NCI-H187 (cell line): ENCODE measurements at regions not wholly inside any gene's neighbourhood (a gene's known extent, or its start where the extent isn't known, plus 50 kb on each side); places are given as distances from the start of the nearest gene placed in this dataset.

Experiments used
- DNase-seq, 2 experiments: peaks; one replicate each; lab custom pipeline; 2025; lab: John Stamatoyannopoulos, UW

DNA sequence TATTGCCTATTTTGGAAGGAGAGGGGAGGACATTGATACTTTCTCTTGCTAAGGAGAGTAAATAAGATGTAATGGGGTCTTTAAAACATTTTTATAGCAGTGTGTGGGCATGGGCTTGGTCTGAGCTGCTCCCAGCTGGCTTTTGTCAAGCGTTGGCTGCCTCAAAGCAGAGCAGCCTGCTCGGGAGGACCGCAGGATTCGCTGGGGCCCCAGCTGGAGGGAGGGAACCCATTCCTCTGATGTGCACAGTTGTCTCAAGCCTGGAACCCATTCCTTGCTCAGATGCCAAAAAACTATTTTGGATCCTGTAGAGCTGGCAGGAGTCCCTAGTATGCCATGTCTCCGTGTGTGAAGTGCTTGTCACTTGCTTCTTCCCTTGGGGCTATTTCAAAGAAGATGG lies 59.4 kb upstream of the RMDN2 start:
- no peak for DNase-seq

DNA sequence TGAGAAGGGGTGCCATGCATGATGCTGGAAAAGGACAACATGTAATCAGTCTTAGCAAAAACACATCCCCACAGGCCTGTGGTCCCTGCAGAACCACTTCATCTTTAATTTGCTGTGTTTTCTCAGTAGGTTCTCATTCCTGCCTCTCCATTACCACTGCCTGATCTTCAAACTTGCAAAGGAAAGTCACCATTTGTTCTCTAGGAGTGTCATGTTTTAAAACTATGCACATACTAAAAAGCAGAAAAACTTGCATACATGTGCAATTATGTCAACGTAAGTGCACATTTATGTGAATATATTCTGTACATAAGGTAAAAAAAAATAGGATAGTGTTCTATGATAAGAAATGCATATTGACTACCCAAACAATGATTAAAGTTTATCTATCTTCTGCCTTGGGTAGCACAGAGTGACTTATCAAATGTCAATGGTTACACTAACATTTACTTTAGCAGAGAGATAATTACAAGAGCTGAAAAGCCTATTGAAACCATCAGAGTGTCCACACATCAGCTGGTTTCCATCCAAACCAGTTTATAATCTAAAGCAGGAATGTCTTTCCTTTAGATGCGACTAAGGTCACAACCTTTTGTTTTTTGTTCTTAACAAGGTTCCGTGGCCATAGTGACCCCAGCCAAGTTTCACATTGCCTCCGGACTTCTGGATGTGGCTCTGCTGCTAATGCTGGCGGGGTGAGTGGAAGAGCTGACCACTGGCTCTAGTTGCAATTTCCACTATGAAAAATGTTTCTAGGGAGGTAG lies 58.7 kb upstream of the RMDN2 start:
- DNase-seq = no peak

DNA sequence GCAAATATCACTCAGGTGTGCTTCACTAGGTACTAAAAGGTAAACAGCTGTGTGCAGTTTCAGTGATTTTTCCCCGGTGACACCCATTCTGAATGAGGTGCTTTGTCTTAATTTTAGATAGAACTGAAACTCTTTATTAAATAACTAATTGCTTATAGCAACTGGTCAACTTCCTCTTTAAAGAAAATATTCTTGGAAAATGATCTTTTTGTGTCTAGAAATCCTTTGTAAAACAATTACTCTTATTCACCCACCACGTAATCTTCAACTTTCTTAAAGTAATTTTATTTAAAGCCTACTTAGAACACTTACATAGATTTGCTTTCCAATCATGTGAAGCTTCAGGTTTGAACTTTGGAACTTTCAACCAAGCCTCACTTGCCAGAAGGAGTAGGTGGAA lies 57.9 kb upstream of the RMDN2 start:
- DNase-seq = no peak

DNA sequence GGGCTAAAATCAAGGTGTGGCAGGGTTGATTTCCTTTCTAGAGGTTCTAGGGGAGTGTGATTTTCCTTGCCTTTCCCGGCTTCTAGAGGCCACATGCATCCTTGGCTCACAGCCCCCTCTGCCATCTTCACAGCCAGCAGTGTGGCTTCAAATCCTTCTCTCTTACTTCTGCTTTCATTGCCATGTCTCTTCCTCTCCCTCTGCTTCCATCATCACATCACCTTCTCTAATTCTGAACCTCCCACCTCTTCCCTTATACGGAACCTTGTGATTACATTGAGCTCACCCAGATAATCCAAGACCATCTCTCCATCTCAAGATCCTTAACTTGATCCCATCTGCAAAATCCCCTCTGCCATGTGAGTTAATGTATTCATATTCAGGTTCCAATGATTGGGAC lies 56.2 kb upstream of the RMDN2 start:
- DNase-seq = no peak

DNA sequence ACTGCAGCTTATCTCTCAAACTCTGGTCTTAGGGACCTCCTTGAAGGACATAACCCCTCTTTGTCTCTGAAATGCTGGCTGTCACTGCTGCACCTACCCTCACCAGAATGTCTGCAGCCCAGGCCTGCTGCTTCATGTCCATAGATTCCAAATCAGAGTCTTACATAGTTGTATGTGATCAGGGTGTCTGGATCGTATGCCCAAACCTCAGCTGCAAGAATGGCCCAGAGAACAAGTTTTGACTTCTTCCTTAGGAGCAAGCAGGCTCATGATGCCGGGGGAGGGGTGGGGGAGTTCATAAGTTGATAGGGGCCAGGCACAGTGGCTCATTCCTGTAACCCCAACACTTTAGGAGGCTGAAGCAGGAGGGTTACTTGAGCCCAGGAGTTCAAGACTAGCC lies 55.8 kb upstream of the RMDN2 start:
- DNase-seq = no peak

DNA sequence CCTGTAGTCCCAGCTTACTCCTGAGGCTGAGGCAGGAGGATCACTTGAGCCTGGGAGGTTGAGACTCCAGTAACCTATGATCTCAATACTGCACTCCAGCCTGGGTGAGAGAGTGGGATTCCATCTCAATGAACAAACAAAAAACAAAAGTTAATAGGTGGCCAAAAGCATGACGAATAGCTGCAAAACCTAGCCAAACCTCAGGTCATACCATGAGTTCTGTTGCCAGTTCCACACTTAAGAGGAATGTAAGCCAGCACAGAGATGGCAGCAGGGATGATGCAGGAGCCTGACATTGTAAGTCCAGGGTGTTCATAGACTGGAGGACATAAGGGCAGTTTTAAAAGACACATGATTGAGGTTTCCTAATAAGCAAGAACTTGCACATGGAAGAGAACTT lies 55.3 kb upstream of the RMDN2 start:
- DNase-seq = no peak

DNA sequence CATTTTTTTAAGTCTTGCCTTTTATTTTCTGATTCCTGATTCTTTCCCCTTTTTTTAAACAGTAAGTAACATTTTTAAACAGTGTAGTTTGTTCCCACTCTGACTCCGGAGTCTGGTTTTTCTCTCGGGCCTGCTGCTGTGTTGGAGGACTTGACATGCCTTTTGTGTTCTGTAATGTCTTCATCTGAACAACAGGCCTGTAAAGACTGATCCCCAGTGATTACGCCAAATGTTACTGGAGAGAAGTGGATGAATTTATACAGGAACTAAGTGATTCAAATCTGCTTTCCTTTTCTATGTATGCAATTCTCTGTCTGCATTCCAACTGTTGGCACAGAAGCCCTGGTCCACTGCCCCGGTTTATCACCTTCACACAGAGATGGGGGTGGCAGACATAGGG lies 54.3 kb upstream of the RMDN2 start:
- DNase-seq = no peak

DNA sequence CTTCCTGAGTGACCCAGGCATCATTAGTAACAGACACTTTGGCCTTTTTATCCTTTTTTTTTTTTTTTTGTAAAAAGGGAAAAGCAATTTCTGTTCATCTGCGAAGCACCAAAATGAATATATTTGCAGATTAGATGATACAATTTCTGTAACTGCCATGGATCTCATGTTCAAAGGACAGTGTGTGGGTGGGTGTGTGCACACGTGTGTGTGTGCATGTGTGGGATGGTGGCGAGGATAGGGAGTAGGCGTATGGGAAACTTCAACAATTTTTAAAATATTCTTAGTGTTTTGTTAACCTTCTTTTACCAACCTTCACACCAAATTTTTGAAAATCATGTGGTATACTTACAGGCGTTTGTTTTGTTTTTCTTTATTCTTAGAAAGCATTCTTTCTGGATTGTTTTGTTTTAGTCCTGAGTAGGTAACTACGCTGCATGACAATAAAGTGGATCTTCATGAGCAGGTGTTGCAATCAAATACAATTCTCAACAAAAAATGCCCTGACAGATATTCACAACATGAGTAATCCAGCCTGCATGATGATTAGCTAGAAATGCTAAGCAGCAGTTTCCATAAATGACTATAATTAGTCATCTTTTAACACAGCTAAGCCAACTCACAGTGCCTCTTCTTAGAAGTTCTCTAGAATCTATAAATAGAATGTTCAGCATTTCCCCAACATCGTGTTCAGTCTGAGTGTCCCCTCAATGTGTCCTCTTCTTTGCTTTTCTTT lies 53.5 kb upstream of the RMDN2 start:
- DNase-seq = no peak

DNA sequence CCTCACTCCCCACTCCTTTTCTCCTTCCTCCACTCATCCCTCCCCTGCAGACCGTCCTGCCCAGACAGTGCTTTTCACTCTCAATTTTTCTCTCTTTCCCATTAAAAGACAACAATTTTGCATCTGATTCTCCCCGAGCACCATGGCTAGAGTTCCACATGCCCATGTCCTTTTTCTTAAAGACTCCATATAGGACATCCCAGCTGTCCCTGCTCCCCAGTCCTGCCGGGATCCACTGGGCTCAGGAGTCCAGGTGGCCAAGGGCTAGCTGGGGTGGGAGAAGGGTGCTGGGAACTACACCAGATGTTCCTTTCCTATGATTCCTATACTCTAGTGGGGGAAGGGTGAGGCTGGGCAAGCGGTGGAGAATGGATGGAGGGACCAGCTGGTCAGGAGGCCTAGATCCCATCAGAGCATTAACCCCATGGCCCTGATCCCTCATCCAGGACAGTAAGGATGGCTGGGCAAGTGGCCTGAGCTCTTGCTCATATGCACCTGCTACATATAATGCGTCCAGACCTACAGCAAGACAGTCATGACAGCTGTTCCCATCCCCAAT lies 52.8 kb upstream of the RMDN2 start:
- DNase-seq = no peak

DNA sequence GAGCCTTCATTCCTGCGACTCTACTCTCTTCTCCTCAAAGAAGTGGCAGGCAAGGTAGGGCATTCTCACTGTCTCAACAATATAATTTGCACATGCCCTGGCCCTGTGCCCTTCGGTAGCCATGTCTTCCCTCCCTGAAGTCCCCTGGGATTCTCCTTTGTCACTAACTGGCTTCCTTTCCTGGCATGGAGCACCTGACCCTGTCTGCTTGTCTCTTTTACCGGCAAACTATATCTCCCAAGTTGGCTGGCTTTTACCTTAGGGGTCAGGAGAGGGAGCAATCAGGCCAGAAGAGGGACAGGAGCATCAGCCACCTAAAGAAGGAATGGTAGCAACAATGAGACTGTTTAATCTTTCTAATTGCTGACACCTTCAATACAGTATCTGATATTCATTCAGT lies 51.9 kb upstream of the RMDN2 start:
- peak in 1 of 2 experiments; percentile 28 for DNase-seq

DNA sequence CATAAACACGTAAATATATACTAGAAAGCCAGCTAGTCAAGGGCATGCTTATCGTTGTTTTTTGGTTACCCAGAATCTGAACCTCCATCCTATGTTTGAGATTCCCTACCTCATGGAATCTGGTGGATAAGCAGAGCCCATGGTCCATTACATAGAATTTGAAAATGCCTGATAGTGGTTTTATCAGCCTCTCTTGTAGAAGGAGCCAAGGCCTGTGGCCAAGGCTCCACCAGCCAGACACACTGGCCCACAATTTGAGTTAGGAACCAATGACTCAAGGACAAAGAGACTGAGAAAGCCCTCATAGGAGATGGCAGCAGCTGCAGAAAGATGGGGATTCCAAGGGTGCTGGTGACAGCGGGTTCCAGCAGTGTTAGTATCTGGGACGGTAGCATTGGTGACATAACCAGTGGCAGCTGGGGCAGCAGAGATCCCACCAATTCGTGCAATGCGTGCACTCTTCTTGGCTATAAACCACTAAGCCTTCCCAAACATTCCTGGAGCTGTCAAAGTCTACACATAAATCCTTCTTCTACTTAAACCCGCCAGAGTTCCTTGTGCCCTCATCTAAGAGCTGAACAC lies 51.2 kb upstream of the RMDN2 start:
- no peak for DNase-seq

DNA sequence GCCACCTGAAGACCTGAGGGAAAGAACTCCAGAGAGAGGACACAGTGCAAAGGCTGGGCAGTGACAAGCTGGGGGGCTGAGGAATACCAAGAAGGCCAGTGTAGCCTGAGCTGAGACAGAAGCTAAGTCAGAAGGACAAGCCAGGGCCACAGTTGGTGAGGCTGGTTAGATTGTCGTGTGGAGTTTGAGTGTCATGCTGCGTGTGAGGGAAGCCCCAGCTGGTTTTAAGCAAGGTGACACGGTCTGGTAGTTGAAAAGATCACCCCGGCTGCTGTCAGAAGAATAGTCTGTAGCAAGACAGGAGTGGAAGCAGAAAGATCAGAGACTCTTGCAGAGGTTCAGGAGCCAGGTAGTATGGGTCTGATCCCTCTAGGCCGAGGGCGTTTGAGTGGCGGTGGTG lies 50.6 kb upstream of the RMDN2 start:
- no peak for DNase-seq
